Endodermal cell (in vitro differentiated cells): ENCODE measurements at regions not wholly inside any gene's neighbourhood (a gene's known extent, or its start where the extent isn't known, plus 50 kb on each side); places are given as distances from the start of the nearest gene placed in this dataset.

Experiments used
- DNase-seq: peaks from one replicate; pipeline ENCODE4 v3.0.0-alpha.2; 2017
- H3K27ac ChIP-seq: 2 replicates; pipeline ENCODE4 v1.5.1; 2013; ENCODE audit warnings: mild to moderate bottlenecking, low read depth, low read length, moderate library complexity
- H3K27me3 ChIP-seq: 2 replicates; pipeline ENCODE4 v1.6.1; 2013; ENCODE audit warnings: mild to moderate bottlenecking, low read length, moderate library complexity; ENCODE audit not compliant: insufficient read depth, control insufficient read depth, poor library complexity, severe bottlenecking
- H3K36me3 ChIP-seq: 2 replicates; pipeline ENCODE4 v1.7.0; 2013; ENCODE audit warnings: mild to moderate bottlenecking, low read length, moderate library complexity; ENCODE audit not compliant: control insufficient read depth, insufficient read depth
- H3K4me1 ChIP-seq: one replicate; pipeline ENCODE4 v1.7.0; 2013; ENCODE audit warnings: low read length; ENCODE audit not compliant: control insufficient read depth, insufficient read depth
- H3K4me3 ChIP-seq: 2 replicates; pipeline ENCODE4 v1.5.1; 2013; ENCODE audit warnings: mild to moderate bottlenecking, low read length, moderate library complexity
- H3K9ac ChIP-seq: 2 replicates; pipeline ENCODE4 v1.6.1; 2013; ENCODE audit warnings: mild to moderate bottlenecking, low read length, moderate library complexity; ENCODE audit not compliant: poor library complexity, severe bottlenecking; ENCODE audit errors: extremely low read depth
- H3K9me3 ChIP-seq: 2 replicates; pipeline ENCODE4 v1.6.1; 2013; ENCODE audit warnings: mild to moderate bottlenecking, low read length, moderate library complexity; ENCODE audit not compliant: control insufficient read depth
- H3K27ac Mint-ChIP-seq: 2 replicates; pipeline ENCODE4 v1.8.0; 2020; ENCODE audit warnings: mixed read lengths
- H3K27me3 Mint-ChIP-seq: 2 replicates; pipeline ENCODE4 v1.8.0; 2021; ENCODE audit warnings: mild to moderate bottlenecking, mixed read lengths; ENCODE audit not compliant: insufficient read depth
- H3K36me3 Mint-ChIP-seq: 2 replicates; pipeline ENCODE4 v1.8.0; 2020; ENCODE audit warnings: low read depth, mixed read lengths
- H3K4me1 Mint-ChIP-seq: 2 replicates; pipeline ENCODE4 v1.8.0; 2020; ENCODE audit warnings: mixed read lengths
- H3K4me3 Mint-ChIP-seq: 2 replicates; pipeline ENCODE4 v1.8.0; 2020; ENCODE audit warnings: mild to moderate bottlenecking, moderate library complexity, mixed read lengths
- H3K9me3 Mint-ChIP-seq: 2 replicates; pipeline ENCODE4 v1.8.0; 2020; ENCODE audit warnings: mild to moderate bottlenecking, mixed read lengths
- WGBS, 2 experiments: methylation state at CpG; one replicate each; pipeline versions ENCODE4 v1.1.5 to v1.1.7; 2013; ENCODE audit warnings: missing lambda C conversion rate in 2 of 2, mixed read lengths in 1 of 2; ENCODE audit not compliant: insufficient coverage in 1 of 2, insufficient read length in 1 of 2; 5-methylcytosine and 5-hydroxymethylcytosine counted together
- TF ChIP-seq, protein P1 (sequence below): fragments of 200-600 bp; sonication (generic); conservative IDR thresholded peaks from 2 replicates; pipeline ENCODE4 v1.5.0; 2021; ENCODE audit warnings: antibody characterized with exemption, mild to moderate bottlenecking

GRCh38 chr1:182297335-182297734, 94.3 kb downstream of the GLUL start:
- TF ChIP-seq, protein P1, sequence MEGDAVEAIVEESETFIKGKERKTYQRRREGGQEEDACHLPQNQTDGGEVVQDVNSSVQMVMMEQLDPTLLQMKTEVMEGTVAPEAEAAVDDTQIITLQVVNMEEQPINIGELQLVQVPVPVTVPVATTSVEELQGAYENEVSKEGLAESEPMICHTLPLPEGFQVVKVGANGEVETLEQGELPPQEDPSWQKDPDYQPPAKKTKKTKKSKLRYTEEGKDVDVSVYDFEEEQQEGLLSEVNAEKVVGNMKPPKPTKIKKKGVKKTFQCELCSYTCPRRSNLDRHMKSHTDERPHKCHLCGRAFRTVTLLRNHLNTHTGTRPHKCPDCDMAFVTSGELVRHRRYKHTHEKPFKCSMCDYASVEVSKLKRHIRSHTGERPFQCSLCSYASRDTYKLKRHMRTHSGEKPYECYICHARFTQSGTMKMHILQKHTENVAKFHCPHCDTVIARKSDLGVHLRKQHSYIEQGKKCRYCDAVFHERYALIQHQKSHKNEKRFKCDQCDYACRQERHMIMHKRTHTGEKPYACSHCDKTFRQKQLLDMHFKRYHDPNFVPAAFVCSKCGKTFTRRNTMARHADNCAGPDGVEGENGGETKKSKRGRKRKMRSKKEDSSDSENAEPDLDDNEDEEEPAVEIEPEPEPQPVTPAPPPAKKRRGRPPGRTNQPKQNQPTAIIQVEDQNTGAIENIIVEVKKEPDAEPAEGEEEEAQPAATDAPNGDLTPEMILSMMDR: no peak
- no peaks in the 10 kb centered on the region for H3K36me3 ChIP-seq
- H3K4me1 Mint-ChIP-seq: peaks cover 36% of the 10 kb centered on the region

GRCh38 chr1:182295697-182296096, 95.9 kb downstream of the GLUL start:
- no peak overlapping the region for H3K4me3 ChIP-seq
- H3K36me3 ChIP-seq: no peaks in the 10 kb centered on the region
- no peaks in the 10 kb centered on the region for H3K27me3 ChIP-seq
- 78 to 94% methylated on average over 1 of the region's 1 CpG for WGBS, 2 experiments
- no peak overlapping the region for H3K9ac ChIP-seq
- H3K27ac Mint-ChIP-seq: no peak overlapping the region
- no peaks in the 10 kb centered on the region for H3K9me3 ChIP-seq
- H3K4me1 Mint-ChIP-seq: peaks cover 36% of the 10 kb centered on the region
- no peaks in the 10 kb centered on the region for H3K27me3 Mint-ChIP-seq
- peaks cover 12% of the 10 kb centered on the region for H3K4me1 ChIP-seq
- no peak for DNase-seq
- no peaks in the 10 kb centered on the region for H3K9me3 Mint-ChIP-seq
- H3K4me3 Mint-ChIP-seq: no peak overlapping the region
- no peaks in the 10 kb centered on the region for H3K36me3 Mint-ChIP-seq
- TF ChIP-seq, protein P1: no peak
- no peak overlapping the region for H3K27ac ChIP-seq

More at GRCh38 chr1:182297335-182297734, 94.3 kb downstream of the GLUL start:
- no peaks in the 10 kb centered on the region for H3K9me3 Mint-ChIP-seq
- no peaks in the 10 kb centered on the region for H3K27me3 ChIP-seq
- H3K4me3 Mint-ChIP-seq: no peak overlapping the region
- H3K4me3 ChIP-seq: no peak overlapping the region
- no peaks in the 10 kb centered on the region for H3K9me3 ChIP-seq
- peaks cover under 1% of the 10 kb centered on the region for H3K4me1 ChIP-seq
- no peaks in the 10 kb centered on the region for H3K27me3 Mint-ChIP-seq
- no peak overlapping the region for H3K27ac ChIP-seq
- H3K9ac ChIP-seq: no peak overlapping the region
- DNase-seq: no peak
- H3K27ac Mint-ChIP-seq: no peak overlapping the region
- H3K36me3 Mint-ChIP-seq: no peaks in the 10 kb centered on the region

DNA sequence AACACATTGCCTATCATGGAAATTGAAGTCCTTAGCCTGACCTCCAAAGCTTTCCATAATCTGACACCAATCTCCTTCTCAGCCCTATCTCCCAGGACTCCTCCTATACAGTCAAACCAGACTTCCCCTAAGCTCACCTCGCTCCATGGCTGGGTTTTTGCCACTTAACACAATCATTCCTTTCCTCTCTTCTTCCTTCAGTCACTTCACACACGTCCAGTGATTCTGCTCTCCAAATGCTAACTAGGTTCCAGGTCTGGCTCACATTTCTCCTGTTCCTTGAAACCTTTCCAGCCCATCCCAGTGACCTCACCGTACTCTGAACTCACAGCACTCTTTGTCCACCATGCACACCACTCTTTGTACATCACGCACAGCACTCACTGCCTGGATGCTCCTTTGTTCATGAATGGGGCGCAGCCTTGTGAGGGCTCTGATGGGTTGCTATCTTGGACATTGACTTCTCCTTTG, 98.4 kb downstream of the GLUL start:
- Mint-ChIP-seq H3K4me3 (no peak overlapping the region), H3K36me3 (no peaks in the 10 kb centered on the region), H3K27me3 (no peaks in the 10 kb centered on the region), H3K27ac (no peak overlapping the region), H3K9me3 (no peaks in the 10 kb centered on the region), H3K4me1 (peaks cover 32% of the 10 kb centered on the region)
- WGBS, 2 experiments: 88% methylated on average over 5 of the region's 5 CpGs
- H3K9ac ChIP-seq: no peak overlapping the region
- no peak for DNase-seq
- no peaks in the 10 kb centered on the region for H3K9me3 ChIP-seq
- no peaks in the 10 kb centered on the region for H3K27me3 ChIP-seq
- H3K27ac ChIP-seq: no peak overlapping the region
- TF ChIP-seq, protein P1: no peak
- H3K36me3 ChIP-seq: no peaks in the 10 kb centered on the region
- no peak overlapping the region for H3K4me3 ChIP-seq
- peaks cover 12% of the 10 kb centered on the region for H3K4me1 ChIP-seq
